CD4-positive, alpha-beta T cell treated with Interleukin-17A for 4 hours (primary cell): ENCODE measurements at regions not wholly inside any gene's neighbourhood (a gene's known extent, or its start where the extent isn't known, plus 50 kb on each side); places are given as distances from the start of the nearest gene placed in this dataset.

ENCODE experiments used
- DNase-seq: peaks from one replicate; pipeline ENCODE4 v3.0.0-alpha.2; 2020; ENCODE audit warnings: mixed read lengths

DNA sequence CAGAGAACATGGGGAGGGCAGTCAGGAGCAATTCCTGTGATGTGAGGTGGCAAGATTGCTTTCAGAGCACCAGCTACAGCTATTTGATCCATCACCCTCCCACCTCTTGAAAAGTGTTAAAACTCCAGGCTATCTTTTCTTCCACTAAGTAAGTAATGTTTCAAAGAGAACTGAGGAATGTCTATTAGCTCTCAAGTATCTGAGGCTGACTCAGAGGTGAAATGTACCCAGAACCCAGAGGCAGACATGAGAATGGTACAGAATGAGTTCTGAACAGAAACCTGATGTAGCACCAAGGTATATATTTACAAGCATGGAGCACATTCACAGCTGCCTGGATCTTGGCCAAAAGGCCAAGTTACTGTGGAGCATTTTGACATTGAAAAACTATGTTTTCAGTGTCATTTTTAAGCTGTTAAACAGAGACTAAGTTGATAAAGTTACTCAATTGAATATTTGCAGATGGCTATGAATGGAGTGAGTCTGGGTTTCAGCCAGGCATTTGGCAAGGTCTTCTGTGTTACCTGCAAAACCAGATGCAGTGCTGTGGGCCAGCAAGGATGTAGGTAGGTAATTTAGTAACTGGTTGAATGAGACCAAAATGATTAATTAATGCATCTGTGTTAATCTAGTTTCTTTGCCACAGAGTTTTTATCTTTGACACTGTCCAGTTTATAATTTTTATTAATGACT, 227.7 kb upstream of the CD96 start:
- no peak for DNase-seq

- no peak for DNase-seq
These were observed 227.1 kb upstream of the CD96 start for GRCh38 chr3:111314898-111315297.

DNA sequence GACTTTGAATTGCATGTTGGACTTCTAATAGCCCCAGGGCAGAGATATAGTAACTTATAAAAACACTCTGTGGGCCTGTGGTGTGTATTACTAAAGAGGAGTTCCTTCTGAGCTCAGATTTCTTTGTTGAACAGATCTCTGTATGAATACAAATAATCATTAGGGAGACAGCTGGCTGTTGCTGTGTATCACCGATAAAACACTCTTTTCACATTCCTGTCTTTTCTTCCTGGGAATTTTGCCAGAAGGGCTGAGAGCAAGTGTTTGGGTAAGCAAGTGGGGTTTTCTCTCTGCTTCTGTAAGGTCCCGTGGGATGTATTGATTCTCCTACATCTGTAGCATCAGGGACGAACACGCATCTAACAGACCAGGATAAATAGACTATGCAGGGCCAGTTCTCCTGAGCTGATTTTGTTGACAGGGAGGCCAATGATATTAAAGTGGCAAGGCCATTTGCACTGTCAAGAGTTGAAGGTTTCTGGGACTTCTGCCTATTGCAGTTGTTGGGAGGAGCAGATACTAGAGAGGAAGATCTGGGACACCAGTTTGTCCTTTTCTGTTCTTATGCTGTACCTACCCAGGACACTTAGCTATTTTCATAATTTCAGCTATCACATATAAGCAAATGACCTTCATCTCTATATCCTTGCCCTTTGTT, 225.9 kb upstream of the CD96 start:
- no peak for DNase-seq

GRCh38 chr3:111318289-111318688, 223.7 kb upstream of the CD96 start:
- DNase-seq: no peak

DNA sequence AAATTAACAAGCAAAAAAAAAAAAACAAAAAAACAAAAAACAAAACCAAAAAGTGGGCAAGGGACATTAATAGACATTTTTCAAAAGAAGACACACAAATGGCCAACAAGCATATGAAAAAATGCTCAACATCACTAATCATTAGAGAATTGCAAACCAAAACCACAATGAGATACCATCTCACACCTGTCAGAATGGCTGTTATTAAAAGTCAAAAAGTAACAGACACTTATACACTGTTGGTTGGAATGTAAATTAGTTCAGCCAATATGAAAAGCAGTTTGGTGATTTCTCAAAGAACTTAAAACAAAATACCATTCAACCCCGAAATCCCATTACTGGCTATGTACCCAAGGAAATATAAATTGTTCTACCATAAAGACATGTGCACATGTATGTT, 222.4 kb upstream of the CD96 start:
- DNase-seq: no peak

DNA sequence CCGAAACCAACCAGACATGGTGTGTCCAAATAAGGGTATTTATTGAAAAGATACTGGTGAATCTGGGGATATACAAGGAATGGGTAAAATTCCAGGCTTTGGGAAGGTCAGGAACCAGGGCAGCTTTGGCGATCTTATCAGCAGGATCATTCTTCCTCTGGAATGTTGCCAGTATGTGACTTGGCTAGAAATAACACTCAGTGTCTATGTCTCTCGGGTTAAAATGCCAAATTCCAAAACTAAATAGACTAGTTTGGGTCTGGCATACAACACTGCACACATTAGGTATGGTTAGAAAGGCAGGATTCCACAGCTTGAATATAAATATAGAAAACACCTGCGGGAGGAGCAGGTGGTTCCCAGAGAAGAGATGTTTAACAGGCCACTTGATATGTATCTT, 220.2 kb upstream of the CD96 start:
- no peak for DNase-seq

DNA sequence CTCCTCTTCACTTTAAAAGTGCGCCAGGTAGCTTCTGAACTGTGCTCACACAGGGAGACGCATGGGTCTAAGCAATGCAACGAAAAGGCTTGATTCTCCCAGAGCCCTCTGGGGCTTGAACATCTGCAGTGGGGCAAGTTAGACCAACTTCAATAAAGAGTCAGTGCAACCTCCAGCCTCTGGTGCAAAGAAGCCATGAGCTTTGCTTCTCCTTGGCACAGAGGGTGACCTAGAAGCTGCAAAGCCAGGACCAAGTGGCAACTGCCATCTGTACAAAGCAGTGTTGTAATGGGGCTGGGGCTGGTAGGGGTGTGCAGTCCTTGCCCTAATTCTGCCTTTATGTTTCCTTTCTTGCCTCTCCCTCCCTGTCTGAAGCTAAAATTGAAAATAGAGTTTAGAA, 219.0 kb upstream of the CD96 start:
- no peak for DNase-seq

GRCh38 chr3:111324151-111324550, 217.8 kb upstream of the CD96 start:
- no peak for DNase-seq

DNA sequence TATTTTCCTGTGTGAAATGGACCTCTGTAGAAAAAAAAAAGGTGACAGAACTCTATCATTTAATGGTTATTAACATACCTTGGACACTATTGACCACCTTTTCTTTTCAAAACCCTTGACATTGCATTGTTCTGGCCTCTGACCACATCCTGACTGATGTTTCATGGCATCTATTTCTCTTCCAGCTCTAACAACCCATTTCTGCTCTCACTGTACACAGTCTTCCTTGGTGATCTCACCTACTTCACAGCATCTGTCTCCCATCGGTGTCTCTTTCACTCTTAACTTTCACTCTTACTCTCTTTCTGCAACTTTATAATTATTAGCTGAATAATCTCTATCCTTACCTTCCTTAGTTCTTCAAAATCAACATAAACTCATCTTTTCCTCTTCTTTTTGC, 217.4 kb upstream of the CD96 start:
- no peak for DNase-seq

GRCh38 chr3:111325160-111325718, 216.8 kb upstream of the CD96 start:
- no peak for DNase-seq

- no peak for DNase-seq
These were observed 215.6 kb upstream of the CD96 start for GRCh38 chr3:111326144-111326995.

DNA sequence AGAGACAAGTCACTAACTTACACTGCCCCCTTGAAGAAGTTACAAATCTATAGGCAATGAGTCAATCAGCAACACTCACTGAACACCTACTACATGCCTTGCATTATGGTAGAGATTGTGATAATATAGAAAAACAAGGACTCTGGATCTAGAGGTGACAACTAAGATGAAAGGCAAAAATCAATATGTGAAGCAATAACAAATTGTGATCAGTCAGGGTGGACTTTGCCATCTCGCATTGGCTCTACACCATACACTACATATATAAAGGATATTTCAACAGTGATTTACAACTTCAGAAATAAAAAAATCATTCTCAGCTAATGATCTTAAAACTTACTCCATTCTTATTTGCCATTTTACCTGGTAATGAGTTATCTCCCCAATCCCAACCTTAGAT, 210.7 kb upstream of the CD96 start:
- DNase-seq: no peak

DNA sequence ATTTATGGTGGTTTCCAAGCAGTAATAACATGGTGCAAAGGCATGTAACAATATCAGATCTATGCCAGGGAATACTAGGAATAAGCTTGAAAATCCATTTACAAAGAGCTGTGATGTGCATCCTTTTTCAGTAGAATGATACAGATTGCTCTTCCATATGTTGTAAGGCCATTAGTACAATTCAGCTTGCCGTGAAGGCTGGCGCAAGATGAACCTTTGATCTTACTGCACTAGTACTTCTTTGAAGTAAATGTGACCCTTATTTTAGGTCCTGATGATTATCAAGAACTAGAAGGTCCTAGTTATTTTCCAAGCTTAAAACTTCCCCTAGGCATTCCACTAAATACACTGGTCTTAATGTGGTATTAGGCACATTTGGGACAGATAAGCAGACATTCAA, 210.1 kb upstream of the CD96 start:
- no peak for DNase-seq

DNA sequence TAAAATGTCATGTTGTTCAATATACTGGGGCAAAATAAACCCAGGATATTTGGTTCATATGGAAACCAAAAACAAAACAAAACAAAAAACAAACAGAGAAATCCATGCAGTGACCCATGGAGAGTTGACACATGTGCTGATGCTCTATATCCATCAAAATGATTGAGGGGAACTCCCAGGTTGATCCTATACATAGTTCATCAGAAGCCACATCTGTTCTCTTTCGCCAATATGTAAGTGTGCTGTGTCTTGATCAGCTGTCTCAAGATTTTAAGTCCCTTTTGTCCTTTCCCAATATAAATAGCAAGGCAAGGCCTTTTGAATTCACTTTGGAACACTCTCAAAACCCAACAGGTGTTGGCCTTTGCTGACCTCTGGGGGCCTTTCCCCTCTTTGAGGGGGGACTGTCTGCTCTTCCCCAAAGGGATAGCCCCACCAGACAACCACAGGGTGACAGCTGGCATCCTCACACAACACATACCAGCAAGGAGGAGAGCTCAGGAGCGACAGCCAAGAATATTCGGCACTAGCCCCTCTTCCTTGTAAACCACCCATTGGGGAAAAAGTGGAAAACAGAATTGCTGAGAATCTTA, 209.4 kb upstream of the CD96 start:
- DNase-seq: no peak

GRCh38 chr3:111333642-111334041, 208.4 kb upstream of the CD96 start:
- no peak for DNase-seq

GRCh38 chr3:111335512-111336303, 206.3 kb upstream of the CD96 start:
- DNase-seq: no peak

GRCh38 chr3:111336511-111336910, 205.5 kb upstream of the CD96 start:
- DNase-seq: no peak

DNA sequence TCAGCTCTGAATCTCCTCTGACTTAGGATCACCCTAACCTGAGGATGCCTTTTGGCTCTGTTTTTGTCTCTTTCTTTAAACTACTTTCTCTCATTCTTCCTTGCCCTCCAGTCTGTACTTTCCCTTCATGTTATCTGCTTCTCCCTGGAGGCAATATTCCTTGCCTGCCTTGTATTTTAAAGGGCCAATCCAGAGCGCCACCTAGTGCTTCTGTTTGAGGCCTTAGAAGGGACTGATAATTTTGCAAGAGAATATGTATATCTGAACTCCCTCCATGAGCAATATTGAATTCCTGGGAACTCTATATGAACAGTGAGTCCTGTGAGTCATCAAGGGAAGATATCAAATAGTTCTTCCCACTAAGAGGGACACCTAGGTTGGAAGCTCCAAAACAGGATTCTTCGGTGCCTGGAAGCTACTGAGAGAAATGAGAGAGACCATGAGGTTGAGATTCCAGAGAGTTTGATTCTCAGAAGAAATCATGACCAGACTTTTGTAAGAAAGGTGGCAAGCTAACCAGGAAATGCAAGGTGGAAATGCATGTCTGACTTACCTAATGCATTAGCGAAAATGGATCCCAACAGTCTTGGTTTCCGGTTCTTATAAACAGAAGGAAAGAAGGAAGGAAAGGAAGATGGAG, 203.8 kb upstream of the CD96 start:
- peak; percentile 63 for DNase-seq

- no peak for DNase-seq
These were observed 203.0 kb upstream of the CD96 start for GRCh38 chr3:111339017-111339416.

DNA sequence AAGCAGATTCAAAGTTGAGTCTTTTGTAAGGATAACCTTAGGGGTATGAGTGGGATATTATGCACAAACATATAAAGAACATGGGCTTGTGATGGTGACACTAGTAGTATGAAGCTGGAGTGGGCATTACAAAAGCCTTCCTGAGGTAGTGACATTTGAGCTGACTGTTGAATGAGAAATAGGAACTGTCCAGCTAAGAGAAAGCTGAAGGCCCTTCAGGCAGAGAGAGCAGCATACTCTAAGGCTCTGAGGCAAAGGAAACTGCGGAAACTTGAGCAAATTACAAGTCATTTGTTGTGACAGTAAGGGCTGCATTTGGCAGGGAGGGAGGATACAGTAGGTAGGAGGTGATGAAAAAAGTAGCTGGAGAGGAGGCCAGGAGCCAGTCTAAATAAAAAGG, 190.7 kb upstream of the CD96 start:
- no peak for DNase-seq

GRCh38 chr3:111352585-111352984, 189.4 kb upstream of the CD96 start:
- DNase-seq: no peak
